ENCODE measurements at regions not wholly inside any gene's neighbourhood (a gene's known extent, or its start where the extent isn't known, plus 50 kb on each side); places are given as distances from the start of the nearest gene placed in this dataset.
A peak's percentile ranks its signal among the peaks of the same experiment; 100 is the strongest.
"Not testable (repeated sequence)": the region's sequence is repeated elsewhere in the genome, so short reads cannot be mapped to it uniquely, and the experiment has no call there.

DNA sequence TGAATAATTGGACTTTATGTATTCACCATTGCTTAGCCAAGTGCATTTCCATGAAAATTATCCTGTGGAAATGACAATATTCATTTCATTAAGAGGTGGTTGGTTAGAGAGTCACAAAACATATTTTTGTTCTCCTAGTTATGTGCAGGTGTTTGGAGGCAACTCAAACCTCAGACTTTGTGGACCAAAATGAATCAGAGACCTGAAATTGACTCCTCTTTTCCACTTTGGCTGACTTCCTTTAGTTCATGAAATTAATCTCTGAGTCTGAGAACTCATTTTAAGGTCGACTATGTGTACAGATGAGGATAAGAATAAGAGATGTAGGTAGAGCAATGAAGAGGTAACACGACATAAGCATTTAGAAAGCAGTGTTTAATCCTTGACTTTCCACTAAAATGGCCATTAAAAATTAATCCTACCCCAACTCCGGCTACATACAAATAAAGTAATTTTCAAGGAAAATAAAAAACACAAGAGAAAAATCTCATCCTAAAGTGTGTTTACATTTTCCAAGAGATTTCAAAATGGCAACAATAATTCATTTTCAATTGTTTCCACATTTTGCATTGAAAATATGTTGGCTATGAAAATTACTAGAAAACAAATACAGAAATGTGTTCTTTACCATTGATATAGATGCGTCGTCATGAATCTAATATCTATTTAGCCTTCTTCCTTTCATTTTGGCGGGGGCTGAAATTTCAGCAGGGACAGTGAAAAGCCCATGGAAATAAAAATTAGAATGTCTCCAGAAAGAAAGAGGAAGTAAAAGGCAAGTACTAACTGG is 185.4 kb upstream of the CSNK1A1L start:
- DNase-seq = no peak

DNA sequence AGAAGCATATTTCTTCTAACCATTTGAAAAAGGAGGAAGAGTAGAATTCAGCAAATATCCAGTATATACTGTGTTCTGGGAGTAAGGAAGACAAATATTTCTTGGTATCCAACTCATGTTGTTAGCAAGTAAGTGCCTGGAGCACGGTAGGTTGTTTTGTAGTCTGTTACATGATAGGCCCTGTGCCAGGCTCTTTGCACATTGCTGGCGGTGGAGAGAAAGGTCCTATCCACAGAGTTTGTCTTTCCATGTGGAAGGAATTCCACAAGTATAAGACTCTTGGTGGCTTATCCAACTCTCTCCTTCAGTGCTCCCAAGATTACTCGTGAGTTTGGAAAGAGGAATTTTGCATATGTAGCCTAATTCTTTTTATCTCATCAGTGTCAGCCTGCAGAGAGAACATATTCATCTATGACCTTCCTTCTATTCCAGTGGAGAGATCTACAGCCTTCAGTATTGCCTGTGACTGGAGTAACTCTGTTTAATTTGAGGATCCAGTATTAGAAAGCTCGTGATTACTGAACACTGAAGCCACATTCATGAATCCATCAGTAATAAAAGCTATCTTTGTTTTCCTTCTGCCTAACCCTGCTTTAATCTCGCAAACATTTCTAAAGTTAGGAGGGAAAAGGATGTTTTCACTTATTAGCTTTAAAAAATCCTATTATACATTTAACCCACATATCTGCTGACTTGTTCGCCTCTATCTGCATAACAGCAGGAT is 183.9 kb upstream of the CSNK1A1L start:
- DNase-seq = no peak

DNA sequence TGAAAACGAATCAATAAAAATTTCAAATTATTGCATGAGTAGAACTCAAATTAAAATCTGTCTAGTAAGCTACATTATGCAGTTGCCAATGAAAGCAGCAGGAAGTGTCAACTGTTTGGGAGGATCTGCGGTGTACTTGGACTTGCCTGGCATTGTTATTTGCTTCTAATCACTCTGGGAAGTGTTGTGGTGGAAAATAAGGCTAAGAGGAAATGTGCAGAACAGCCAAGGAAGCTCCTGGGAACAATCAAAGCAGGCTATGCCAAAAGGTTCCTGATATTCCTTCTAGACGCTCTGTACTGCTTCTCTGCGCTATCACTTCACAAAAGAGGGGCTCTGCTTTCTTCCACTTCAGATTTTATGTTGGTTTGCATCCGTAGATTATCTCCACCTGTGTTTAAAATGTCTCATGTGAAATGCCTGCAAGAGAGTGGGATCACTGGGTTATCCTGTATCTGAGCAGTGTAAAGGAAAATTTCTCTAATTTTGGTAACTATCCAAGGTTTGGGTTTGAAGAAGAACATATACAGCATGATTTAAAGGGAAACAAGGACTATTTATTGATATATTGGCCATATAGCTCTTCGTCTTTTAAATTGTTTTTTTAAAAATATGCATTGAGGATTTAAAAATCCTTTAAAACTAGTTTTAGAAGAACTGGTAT is 182.7 kb upstream of the CSNK1A1L start:
- no peak for DNase-seq

DNA sequence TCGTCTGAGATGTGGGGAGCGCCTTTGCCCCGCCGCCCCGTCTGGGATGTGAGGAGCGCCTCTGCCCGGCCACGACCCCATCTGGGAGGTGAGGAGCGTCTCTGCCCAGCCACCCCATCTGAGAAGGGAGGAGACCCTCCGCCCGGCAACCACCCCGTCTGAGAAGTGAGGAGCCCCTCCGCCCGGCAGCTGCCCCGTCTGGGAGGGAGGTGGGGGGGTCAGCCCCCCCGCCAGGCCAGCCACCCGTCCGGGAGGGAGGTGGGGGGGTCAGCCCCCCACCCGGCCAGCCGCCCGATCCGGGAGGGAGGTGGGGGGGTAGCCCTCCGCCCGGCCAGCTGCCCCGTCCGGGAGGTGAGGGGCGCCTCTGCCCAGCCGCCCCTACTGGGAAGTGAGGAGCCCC is 174.8 kb upstream of the CSNK1A1L start:
- DNase-seq = not testable (repeated sequence)

DNA sequence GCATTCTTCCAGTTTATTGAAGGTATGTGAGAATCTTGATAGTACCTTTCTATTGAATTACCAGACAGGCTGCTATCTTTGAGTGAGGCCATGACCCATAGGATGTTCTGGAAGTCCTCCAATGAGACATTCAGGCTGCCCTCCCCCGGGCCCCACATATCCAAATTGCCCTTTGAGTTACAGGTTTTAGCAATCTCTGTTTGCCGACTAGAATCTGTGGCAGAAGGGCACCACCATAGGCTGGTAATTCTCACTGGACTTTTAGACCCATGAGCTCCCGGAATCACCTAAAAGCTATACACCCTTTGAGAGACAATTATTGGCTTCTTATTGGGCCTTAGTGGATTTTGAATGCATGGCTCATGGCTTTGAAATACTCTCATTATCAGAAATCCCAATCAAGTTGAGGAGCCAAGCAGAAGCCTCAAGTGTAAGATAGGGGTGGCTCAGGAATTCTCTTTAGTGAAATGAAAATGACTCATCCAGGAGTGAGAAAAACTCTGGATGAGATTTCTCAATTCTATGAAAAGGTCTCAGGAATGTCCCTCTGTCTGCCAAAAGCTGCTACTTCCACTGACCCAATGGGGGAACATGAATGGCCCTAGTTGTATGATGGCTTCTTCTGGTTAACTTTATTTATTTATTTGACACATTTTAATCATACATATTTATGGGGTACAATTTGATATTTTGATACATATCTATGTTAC is 172.1 kb upstream of the CSNK1A1L start:
- no peak for DNase-seq

DNA sequence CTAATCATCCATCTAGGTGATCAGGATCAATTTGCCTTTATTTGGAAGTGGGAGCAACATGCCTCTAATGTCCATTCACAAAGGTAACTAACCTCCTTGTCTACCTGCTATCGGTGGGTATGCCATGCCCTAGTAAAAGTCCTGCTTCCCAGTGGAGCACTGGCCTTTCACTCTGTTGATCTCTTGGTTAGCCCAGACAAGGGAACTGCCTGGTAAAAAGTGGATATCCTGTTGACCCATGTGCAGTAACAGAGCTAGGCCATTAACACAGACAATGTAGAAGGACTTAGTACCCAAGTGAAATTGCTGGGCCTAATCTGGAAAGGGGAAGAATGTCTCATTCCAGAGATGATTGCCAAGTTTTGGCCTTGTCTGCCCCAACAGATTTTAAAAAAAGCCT is 171.5 kb upstream of the CSNK1A1L start:
- no peak for DNase-seq

DNA sequence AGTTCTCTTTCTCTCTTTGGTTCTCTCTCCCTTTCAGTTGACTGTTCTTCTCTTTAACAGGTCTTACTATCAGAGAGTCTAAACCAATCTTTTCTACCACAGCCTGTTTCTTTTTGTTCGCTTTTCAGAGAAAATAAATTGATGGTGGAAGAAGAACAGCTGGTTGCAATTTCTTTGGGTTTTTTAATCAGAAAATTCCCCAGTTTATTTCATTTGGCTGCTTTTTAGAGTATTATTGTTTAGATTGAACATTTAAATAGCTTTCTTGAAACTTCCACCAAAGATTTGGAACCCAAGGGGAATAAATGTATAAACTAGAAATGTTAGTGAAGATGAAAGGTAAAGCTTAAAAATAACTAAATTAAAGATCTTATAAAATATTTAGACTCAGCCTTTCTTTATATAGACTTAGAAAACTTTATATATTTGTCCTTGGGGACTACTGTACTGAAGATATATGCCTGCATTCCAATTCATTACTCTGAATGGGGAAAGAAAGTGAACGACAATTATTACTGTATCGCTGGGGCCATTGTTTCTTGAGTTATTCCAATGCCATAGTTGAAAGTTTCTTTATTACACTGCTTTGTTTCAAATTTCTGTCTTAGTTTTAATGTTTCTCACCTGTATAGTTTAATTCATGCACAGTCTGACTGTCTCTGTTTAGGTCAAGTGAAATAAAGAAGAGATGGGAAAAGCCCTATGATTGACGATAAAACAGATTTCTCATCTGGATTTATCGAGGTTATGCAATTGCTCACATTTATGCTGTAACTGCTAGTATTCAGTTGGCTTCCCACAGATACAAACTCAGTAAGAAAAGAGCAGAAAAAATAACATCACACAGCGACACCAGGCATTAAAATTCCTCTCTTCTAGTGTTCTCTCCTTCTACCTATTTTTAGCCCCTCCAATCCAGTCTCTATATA is 169.4 kb upstream of the CSNK1A1L start:
- DNase-seq = no peak

DNA sequence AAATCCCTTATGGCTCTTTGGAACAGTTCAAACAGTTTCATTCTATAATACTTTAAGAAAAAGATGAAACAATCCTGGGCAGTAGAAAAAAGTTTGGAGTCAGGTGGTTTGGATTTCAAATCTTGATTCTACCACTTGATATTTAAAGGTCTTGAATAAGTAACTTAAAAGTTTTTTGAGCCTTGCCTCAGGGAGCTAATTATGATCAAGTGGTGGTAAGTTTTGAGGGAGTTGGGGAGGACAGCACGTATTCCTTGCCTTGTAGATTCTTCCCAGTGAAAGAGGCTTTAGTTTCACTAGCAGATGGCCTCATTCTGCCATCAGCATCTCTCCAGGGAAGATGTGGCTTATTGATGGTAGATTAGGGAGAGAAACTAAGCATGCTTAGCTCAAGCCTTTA is 168.4 kb upstream of the CSNK1A1L start:
- no peak for DNase-seq

DNA sequence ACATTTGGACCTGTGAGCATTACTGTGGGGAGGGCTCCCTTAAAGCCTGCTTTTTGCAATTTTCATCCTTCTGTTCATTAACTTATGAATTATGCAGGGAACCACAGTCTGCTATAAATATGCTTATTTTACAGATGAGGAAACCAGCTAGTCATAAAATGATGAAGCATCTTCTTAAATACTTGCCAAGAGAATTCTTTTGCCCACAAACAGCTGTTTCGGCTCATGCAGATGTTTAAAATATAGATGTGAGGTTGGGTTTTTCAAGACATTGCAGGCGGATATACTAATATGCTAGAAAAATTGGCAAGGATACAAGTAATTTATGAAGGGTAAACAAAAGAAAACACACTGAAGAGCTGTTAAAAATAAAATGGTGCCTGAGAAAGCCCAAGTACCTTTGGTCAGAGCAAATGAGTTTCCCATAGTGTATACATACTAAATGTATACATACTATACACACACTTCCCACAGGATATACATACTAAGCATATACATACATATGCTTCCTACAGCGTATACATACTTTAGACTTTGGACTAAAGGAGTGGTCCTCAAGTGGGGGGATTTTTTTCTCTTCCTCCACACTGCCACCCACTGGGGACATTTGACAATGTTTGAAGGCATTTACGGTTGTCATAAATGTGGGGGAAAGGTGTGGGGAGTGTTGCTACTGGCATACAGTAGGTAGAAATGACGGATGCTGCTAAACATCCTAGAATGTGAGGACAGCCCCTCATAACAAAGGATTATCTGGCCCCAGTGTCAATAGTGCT is 164.9 kb upstream of the CSNK1A1L start:
- no peak for DNase-seq

DNA sequence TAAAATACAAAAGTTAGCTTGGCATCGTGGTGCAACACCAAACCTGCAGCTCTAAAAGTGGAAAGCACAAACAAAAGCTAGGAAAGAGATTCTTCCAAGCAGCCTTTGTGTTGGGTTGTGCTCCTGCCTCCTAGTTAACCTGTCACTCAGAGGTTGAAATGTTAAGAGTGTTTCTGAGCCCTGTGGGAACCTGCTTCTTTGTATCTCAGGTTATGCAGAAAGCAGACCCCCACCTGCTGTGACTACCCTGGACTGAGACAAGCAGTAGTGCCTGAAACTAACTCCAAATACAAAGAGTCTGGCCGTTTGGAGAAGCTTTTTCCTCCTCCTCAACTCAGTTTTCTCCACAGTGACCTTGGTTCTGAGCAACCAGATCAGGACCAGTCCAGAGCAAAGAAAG is 158.4 kb upstream of the CSNK1A1L start:
- DNase-seq = no peak

DNA sequence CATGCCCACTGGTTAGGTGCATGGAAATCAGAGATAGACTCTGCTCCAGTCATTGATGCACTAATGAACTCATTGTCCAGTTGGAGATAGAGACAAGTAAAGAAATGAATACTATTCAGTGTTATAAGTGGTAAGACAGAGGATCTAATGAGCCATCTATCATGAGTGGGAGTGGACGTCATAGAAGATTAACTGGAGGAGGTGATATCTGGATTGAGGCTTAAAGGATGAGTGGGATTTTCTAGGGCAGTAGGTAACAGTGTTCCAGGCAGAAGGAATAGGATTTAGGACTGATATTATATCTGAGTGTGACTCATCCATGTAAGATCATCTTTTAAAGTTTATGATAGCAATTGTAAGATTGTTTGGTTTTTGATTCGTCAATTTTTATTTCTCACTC is 152.2 kb upstream of the CSNK1A1L start:
- no peak for DNase-seq

DNA sequence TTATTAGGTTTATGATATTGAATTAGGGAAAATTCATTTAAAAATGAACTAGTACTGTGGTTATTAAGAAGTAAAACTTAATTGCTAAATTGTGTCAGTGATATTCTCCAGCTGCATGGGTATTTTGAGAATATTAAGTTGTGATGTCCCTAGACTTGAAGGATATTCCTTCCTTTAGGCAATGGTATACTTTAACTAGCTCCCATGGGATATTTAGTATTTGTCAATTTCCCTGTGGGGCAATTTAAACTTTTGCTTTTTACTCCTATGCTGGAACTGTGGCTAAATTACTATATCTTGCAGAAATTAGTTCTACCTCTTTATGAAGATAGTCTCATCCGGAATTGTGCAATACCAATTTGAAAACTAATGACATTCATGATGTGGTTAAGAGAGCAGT is 151.6 kb upstream of the CSNK1A1L start:
- no peak for DNase-seq

DNA sequence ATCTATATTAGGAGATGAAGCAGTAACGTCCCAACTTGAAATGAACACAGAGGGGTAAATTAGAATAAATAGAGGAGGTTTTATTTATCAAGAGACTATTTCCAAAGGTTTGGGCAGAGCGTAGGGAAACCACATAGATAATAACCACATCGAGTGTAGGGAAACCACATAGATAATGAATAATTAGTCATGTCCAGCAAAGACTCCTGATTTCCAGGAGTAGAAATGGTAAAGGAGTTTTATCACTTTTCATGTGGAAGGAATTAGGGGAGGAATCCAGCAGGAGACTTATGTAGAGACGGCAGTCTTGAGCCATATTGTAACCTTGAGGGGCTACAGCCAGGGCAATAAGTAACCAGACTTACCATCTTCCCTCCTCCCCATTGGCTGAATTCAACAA is 136.3 kb upstream of the CSNK1A1L start:
- DNase-seq = no peak

DNA sequence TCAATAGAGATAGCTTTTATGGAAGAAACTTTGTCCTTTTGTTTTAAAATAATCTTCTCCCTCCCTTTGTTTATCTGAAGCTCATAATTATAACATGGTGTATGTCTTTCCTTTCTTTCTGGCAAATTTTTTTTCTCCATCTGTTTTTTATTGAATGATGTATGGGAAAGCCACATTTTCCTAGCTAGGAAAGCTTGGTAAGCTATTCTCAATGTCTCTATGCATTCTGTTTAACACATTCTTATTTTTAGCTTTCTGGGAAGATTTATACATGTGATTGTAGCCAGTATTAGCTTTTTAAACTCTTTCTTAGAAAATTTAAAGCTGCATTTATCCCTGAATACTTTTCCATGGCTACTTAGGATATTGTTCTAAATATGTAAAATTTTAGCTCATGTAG is 124.9 kb upstream of the CSNK1A1L start:
- DNase-seq = no peak

DNA sequence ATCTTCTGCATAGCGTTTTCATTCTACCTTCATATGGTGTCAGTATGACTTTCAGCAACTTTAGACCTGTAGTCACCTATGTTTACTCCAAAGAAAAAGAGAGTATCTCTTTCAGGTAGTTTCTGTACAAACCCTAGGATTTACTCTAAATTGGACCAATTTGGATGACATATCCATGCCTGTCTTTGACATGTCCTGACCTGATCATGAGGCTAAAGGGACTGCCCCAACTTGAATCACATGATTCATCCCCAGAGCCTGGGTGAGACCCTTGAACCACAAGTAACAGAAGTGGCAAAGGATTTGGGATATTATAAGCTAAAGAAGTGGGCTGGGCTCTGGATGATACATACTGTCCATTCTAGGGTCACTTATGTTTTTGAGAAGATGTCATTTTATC is 124.5 kb upstream of the CSNK1A1L start:
- no peak for DNase-seq

DNA sequence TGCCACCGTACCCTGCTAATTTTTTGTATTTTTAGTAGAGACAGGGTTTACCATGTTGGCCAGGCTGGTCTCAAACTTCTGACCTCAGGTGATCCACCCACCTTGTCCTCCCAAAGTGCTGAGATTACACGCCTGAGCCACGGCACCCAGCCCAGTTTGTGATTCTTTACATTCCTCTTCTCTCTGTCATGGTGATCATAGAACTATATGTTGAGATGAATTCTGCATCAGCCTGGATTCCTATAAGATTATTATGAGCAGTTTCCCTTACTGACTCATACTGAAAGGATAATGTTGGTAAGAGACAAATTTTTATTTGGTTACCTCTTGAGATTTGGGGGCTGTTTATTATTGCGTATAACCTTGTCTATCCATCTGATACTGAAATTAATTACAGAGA is 121.5 kb upstream of the CSNK1A1L start:
- no peak for DNase-seq

DNA sequence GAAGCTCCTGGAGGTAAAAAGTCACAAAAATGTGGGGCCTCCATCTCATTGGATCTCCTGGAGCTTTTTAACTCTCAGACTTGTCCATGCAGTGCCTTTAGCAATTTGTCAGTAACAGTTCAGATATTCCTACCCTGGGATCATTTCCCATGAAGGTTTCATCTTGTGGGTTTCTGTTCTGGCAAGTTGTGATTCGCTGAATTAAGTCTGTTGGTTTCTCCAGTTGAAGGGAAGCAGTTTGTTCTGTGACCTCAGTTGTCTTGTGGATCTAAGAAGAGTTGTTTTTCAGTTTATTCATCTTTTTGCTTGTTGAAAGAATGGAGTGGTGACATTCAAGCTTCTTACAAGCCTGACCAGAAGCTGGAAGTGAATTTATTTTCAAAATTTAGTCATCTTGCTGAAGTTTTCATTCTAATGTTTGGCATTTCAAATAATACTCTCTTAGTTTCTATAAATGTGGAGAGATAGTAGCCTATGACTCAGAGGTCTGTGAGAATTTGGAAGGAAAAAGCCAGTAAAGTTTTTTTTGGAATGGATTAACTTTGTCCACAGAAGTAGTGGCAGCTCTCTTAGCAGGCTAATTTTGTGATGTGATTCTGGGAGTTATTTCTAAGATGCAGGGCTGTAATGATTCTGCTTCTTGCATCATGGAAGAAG is 120.1 kb upstream of the CSNK1A1L start:
- DNase-seq = no peak

DNA sequence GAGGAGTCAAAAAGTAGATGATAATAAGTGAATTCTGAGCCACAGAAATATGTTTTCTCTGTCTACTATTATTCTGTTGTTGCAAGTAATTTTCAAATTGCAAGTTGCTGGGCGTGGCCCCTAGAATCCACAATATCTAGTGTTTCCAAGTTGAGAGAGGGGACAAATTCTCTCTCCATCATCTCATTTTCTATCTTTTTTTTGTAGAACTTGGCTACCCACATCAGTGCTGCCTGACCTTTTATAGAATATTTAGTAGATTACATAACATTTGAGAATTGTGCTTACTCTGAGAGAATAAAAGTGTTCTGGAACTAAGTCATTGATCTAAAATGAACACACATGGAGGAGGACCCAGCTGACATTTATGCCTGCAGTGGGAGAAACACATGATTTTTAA is 110.9 kb upstream of the CSNK1A1L start:
- DNase-seq = no peak

DNA sequence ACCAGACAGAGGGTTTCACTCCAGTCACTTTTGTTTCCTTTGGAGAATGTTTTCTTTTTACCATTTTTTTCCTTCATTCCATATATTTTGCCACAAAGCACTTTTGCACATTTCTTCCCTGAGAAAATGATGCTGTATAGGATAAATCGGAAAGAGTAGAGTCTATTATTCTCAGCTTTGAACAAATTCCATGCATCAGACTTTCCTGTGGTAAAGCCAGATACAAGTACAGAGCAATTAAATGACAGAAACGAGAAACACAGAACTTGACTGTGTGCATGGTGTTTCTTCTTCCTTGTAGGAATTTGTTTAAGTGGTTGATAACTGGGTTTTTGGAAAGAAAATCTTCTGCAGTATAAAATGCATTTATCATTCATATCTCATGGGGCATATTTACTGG is 107.4 kb upstream of the CSNK1A1L start:
- no peak for DNase-seq

DNA sequence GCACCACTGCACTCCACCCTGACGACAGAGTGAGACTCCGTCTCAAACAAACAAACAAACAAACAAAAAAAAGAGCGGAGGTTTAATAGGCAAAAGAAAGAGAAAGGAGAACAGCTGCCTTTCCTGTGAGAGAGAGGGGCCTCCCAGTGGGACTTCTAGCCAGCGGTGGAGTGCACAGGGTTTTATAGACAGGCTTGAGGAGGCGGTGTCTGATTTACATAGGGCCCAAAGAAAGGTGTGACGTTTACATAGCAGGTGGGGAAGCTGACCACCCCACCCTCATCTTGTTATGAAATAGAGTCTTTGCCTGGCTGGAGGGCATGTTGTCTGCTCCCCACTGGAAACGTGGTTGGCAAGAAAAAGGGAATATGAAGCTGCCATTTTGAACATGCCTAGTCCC is 106.0 kb upstream of the CSNK1A1L start:
- peak; percentile 10 for DNase-seq

Data from NCI-H748 treated with DMSO at 0.1 percent for 48 hours (cell line).